ENCODE measurements at regions not wholly inside any gene's neighbourhood (a gene's known extent, or its start where the extent isn't known, plus 50 kb on each side); places are given as distances from the start of the nearest gene placed in this dataset.

DNA sequence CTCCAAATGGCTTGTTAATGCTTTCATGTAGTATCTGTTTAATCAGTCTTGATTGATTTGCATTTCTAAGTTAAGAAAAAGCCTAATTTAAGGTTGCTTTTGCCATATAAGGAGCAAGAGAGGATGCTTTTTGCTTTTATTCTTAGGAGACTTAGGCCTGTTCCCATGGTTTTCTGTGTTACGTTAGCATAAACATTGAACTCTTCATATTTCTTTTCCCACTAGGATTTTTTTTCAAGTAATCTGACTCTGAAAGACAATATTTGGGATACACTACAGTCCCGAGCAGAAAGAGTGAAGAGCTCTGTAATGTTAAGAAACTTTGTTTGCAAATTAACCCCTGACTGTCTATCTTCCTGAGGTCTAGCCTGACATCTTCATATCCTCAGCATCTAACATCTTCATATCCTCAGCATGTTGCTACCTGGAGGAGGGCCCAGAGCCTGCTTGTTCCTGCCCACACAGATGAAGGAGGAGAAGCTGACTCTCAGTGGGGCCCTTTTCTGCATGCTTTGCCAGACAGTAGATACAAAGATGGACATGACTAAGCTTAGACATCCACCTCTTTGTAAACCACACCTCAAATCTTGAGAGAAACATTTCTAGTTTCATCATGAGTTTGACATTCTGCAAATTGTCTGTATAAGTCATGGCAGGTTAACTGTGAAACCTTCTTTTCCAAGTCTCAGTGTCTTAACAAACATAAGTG is 86.2 kb upstream of the COL6A5 start:
- no peak for DNase-seq (ENCODE audit: low read depth in 2 of 2)

- DNase-seq (ENCODE audit: low read depth in 2 of 2), result no peak
These were observed 84.6 kb upstream of the COL6A5 start for GRCh38 chr3:130260918-130261317.

DNA sequence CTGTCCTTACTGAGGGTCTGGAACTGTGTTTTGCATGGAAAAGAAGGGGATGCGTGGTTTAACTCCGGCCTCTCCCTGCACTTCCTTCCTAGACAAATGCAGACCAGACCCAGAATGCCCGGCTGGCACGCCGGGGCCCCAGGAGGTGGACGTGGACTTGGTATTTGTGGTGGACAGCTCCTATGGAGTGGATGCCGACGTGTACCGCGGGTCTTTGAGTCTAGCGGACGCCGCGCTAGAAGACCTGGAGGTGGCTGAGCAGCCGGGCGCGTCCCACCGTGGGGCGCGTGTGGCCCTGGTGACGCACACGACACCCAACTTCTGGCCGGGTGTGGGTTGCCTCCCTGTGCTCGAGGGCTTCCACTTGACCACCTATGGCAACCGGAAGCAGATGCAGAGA is 81.8 kb upstream of the COL6A5 start:
- no peak for DNase-seq (ENCODE audit: low read depth in 2 of 2)

GRCh38 chr3:130266817-130267216 is 78.7 kb upstream of the COL6A5 start:
- DNase-seq (ENCODE audit: low read depth in 2 of 2), result no peak

DNA sequence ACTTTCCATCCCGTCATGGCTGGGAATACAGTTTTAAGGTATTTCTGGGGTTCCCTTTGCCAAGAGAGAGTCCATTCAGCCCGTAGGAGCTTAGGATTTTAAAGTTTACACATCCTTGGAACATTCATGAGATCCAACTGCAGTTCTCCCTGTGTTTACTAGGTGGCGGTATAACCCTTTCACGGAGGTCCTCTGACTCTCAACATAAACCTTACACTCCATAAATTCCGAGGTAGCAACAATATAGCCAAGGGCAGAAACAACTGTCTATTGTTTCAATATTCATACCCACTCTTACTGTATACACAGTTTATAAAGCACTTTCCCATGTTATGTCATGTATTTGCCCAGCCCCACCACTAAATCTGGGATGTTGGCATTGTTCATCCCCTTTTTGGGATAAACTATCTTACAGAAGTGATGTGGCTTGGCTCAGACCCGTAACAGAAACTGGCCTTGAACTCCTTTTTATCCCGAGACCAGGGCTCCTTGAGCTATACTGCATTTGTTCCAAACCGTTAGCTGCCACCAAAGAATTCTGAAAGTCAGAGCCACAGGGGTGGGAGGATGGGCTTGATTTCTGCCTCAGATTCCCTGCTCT is 69.2 kb upstream of the COL6A5 start:
- DNase-seq (ENCODE audit: low read depth in 2 of 2), result no peak

DNA sequence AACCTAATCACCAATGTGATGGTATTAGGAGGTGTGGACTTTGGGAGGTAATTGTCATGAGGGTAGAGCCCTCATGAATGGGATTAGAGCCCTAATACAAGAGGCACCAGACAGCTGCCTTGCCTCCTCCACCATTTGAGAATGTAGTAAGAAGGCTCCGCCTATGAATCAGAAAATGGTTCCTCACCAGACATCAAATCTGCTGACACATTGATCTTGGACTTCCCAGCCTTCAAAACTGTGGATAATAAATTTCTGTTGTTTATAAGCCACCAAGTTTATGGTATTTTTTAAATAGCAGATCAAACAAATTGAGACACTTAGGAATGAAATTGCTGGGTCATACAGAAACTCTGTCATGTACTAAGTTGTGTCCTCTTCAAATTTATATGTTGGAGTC is 56.8 kb upstream of the COL6A5 start:
- DNase-seq (ENCODE audit: low read depth in 2 of 2), result no peak

DNA sequence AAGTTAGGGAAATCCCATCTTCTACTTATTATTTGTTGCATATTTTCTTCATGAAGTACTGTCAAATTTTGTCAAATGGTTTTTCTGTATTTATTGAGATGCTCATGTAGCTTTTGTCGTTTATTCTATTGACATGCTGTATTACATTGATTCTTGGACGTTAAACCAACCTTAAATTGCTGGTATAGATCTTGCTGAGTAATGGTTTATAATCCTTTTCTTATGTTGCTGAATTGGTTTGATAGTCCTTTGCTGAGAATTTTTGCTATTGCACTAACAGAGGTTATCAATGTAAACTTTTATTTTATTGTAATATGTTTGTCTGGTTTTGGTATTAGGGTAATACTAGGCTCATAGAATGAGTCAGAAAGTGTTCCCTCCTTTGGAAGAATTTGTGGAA is 54.3 kb upstream of the COL6A5 start:
- DNase-seq (ENCODE audit: low read depth in 2 of 2), result no peak

DNA sequence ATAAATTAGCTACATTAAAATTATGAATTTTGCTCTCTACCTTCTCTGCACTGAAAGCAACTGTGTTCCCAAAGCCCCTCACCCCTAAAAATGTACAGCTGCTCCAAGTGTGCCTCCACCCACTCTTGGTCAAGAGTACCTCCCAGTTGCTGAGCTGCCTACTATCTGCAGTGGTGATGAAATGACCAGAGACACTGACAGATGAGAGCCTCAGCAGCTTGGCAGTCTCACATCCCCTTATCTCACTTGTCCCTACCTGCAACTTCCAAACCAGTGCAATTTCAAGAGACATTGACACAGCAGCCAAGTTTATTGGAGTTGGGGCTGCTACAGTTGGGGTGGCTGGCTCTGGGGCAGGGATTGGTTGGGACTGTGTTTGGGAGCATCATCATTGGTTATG is 52.2 kb upstream of the COL6A5 start:
- no peak for DNase-seq (ENCODE audit: low read depth in 2 of 2)
